ENCODE measurements at regions not wholly inside any gene's neighbourhood (a gene's known extent, or its start where the extent isn't known, plus 50 kb on each side); places are given as distances from the start of the nearest gene placed in this dataset.

DNA sequence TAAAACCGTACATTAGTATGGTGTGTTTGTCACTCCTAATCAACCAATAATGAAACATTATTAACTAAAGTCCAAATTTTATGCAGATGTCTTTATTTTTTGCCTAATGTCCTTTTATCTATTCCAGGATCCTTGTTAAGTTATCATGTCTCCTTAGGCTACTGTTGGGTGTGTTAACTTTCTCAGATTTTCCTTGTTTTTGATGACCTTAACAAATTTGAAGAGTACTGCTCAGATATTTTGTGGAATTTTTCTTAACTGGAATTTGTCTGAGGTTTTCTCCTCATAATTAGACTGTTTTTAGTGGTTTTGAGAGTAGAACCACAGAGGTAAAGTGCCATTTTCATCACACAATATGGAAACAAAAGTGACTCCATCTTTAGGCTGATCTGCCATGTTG is 406.3 kb downstream of the MEI4 start:
- ChIA-PET POLR2A (no interaction called here), CTCF (no interaction called here)
- Histone ChIP-seq H3K4me1 (ENCODE audit: control extremely low read depth in 1 of 4, control insufficient read depth in 4 of 4, insufficient read depth in 4 of 4, low read length in 3 of 4) (no peaks in the 10 kb centered on the region), H3K36me3 (ENCODE audit: control insufficient read depth in 4 of 4, insufficient read depth in 4 of 4, low read length in 3 of 4) (no peaks in the 10 kb centered on the region), H3K27me3 (replicated peaks in 2 of 5; ENCODE audit: control insufficient read depth in 4 of 5, insufficient read depth in 5 of 5, low read length in 4 of 5) (no peaks in the 10 kb centered on the region), H3K27ac (ENCODE audit: insufficient read depth in 1 of 2, low read depth in 1 of 2, low read length in 2 of 2, poor library complexity in 1 of 2, severe bottlenecking in 2 of 2) (no peak overlapping the region), H3K4me3 (ENCODE audit: control insufficient read depth in 1 of 7, extremely low read depth in 1 of 7, insufficient read depth in 4 of 7, low read depth in 2 of 7, low read length in 6 of 7) (no peak overlapping the region), H3K9me3 (ENCODE audit: control extremely low read depth in 1 of 5, control insufficient read depth in 4 of 5, insufficient read depth in 2 of 5, low read depth in 1 of 5, low read length in 4 of 5) (no peaks in the 10 kb centered on the region)
- no peak for DNase-seq
- no CpG with 5 or more reads among the region's 1 CpG for WGBS (ENCODE audit: insufficient coverage)

DNA sequence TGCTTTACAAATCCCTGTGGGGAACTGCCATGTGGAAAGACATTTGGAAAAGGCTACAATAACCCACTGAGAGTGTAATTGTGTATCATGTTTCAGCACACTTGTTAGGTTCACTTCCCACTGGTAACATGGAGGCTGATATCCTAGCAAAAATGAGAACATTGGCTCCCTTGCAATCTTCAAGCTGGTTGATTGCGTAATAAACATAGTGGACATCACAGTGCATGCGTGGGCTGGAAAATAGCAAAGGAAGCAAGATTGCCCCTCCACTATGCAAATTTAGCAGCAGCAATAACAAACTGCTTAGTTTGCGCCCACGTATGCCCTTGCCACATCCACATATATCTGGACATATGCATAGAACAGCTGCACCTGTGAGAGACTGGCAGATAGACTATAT is 410.2 kb downstream of the MEI4 start:
- Histone ChIP-seq H3K27ac (ENCODE audit: insufficient read depth in 1 of 2, low read depth in 1 of 2, low read length in 2 of 2, poor library complexity in 1 of 2, severe bottlenecking in 2 of 2) (no peak overlapping the region), H3K4me1 (ENCODE audit: control extremely low read depth in 1 of 4, control insufficient read depth in 4 of 4, insufficient read depth in 4 of 4, low read length in 3 of 4) (no peaks in the 10 kb centered on the region), H3K27me3 (replicated peaks in 2 of 5; ENCODE audit: control insufficient read depth in 4 of 5, insufficient read depth in 5 of 5, low read length in 4 of 5) (no peaks in the 10 kb centered on the region), H3K4me3 (ENCODE audit: control insufficient read depth in 1 of 7, extremely low read depth in 1 of 7, insufficient read depth in 4 of 7, low read depth in 2 of 7, low read length in 6 of 7) (no peak overlapping the region), H3K9me3 (ENCODE audit: control extremely low read depth in 1 of 5, control insufficient read depth in 4 of 5, insufficient read depth in 2 of 5, low read depth in 1 of 5, low read length in 4 of 5) (peaks cover 0 to 2% (median 0%) of the 10 kb centered on the region in 5 experiments), H3K36me3 (ENCODE audit: control insufficient read depth in 4 of 4, insufficient read depth in 4 of 4, low read length in 3 of 4) (no peaks in the 10 kb centered on the region)
- no peak for DNase-seq
- WGBS (ENCODE audit: insufficient coverage): 100% methylated on average over 4 of the region's 4 CpGs
- ChIA-PET CTCF (no interaction called here), POLR2A (no interaction called here)

DNA sequence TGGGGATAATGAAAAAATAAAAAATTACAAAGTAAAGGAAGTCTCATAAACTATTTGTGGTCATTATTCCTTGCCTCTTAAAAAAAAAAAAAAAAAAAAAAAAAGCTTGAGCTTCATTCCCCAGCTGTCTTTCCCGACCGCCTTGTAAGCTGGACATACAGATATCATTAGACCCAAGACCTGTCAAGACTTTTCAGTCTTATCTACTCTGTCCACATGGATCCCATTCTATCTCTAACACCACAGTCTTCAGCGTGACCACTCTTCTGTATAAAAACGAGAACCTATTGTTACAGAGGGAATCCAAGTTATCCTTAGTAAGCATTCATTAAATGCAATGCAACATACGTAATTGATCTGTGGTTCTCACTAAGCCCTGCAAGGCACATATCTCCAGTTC is 423.5 kb downstream of the MEI4 start:
- Histone ChIP-seq H3K9me3 (ENCODE audit: control extremely low read depth in 1 of 5, control insufficient read depth in 4 of 5, insufficient read depth in 2 of 5, low read depth in 1 of 5, low read length in 4 of 5) (no peaks in the 10 kb centered on the region), H3K36me3 (ENCODE audit: control insufficient read depth in 4 of 4, insufficient read depth in 4 of 4, low read length in 3 of 4) (no peaks in the 10 kb centered on the region), H3K27ac (ENCODE audit: insufficient read depth in 1 of 2, low read depth in 1 of 2, low read length in 2 of 2, poor library complexity in 1 of 2, severe bottlenecking in 2 of 2) (no peak overlapping the region), H3K4me1 (ENCODE audit: control extremely low read depth in 1 of 4, control insufficient read depth in 4 of 4, insufficient read depth in 4 of 4, low read length in 3 of 4) (no peaks in the 10 kb centered on the region), H3K27me3 (replicated peaks in 2 of 5; ENCODE audit: control insufficient read depth in 4 of 5, insufficient read depth in 5 of 5, low read length in 4 of 5) (no peaks in the 10 kb centered on the region), H3K4me3 (ENCODE audit: control insufficient read depth in 1 of 7, extremely low read depth in 1 of 7, insufficient read depth in 4 of 7, low read depth in 2 of 7, low read length in 6 of 7) (no peak overlapping the region)
- no peak for DNase-seq
- POLR2A ChIA-PET: no interaction called here
- WGBS (ENCODE audit: insufficient coverage): 90% methylated on average over 3 of the region's 5 CpGs
- CTCF ChIA-PET: no interaction called here

DNA sequence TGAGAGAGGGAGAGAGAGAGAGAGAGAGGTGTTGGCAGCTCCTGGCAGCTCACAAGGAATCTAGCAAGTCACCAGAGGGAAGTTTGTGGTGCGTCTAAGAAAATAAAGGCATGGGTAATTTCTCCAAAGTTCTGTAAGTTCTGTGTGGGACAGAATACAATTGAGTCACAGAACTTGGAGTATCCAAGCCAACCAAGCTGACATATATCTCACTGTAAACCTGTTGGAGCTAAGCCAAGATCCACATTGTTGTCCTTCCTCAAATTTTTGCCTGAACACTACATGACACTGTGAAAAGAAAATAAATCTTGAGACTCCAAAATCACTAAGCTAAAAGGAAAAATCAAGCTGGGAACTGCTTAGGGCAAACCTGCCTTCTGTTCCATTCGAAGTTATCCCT is 436.7 kb downstream of the MEI4 start:
- POLR2A ChIA-PET: no interaction called here
- H3K27ac ChIP-seq (ENCODE audit: insufficient read depth in 1 of 2, low read depth in 1 of 2, low read length in 2 of 2, poor library complexity in 1 of 2, severe bottlenecking in 2 of 2): no peak overlapping the region
- H3K4me1 ChIP-seq (ENCODE audit: control extremely low read depth in 1 of 4, control insufficient read depth in 4 of 4, insufficient read depth in 4 of 4, low read length in 3 of 4): no peaks in the 10 kb centered on the region
- no peak for DNase-seq
- no peak overlapping the region for H3K4me3 ChIP-seq (ENCODE audit: control insufficient read depth in 1 of 7, extremely low read depth in 1 of 7, insufficient read depth in 4 of 7, low read depth in 2 of 7, low read length in 6 of 7)
- H3K9me3 ChIP-seq (ENCODE audit: control extremely low read depth in 1 of 5, control insufficient read depth in 4 of 5, insufficient read depth in 2 of 5, low read depth in 1 of 5, low read length in 4 of 5): no peaks in the 10 kb centered on the region
- H3K27me3 ChIP-seq (replicated peaks in 2 of 5; ENCODE audit: control insufficient read depth in 4 of 5, insufficient read depth in 5 of 5, low read length in 4 of 5): no peaks in the 10 kb centered on the region
- 88% methylated on average over 2 of the region's 2 CpGs for WGBS (ENCODE audit: insufficient coverage)
- no peaks in the 10 kb centered on the region for H3K36me3 ChIP-seq (ENCODE audit: control insufficient read depth in 4 of 4, insufficient read depth in 4 of 4, low read length in 3 of 4)
- CTCF ChIA-PET: no interaction called here

DNA sequence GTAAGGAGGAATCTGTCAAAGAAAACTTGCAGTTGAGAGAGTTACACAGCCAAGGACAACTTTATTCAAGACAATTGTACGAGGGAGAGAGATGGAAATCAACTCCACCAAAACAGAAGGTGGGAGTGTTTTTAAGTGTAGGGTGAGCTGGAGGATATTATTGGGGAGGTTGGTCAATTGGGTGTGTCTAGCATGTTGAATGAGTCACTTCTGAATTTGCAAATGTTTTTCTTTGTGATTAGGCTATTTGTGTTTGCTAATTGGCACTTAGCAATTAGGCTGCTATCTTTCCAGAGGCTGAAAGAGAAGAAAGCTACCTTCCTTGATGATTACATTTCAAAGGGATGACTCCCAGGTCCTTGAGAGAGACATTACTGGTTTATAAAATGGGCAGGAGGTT is 441.1 kb downstream of the MEI4 start:
- H3K4me1 ChIP-seq (ENCODE audit: control extremely low read depth in 1 of 4, control insufficient read depth in 4 of 4, insufficient read depth in 4 of 4, low read length in 3 of 4): no peaks in the 10 kb centered on the region
- no peaks in the 10 kb centered on the region for H3K36me3 ChIP-seq (ENCODE audit: control insufficient read depth in 4 of 4, insufficient read depth in 4 of 4, low read length in 3 of 4)
- no peak overlapping the region for H3K4me3 ChIP-seq (ENCODE audit: control insufficient read depth in 1 of 7, extremely low read depth in 1 of 7, insufficient read depth in 4 of 7, low read depth in 2 of 7, low read length in 6 of 7)
- ChIA-PET POLR2A (no interaction called here), CTCF (no interaction called here)
- no peak overlapping the region for H3K27ac ChIP-seq (ENCODE audit: insufficient read depth in 1 of 2, low read depth in 1 of 2, low read length in 2 of 2, poor library complexity in 1 of 2, severe bottlenecking in 2 of 2)
- H3K9me3 ChIP-seq (ENCODE audit: control extremely low read depth in 1 of 5, control insufficient read depth in 4 of 5, insufficient read depth in 2 of 5, low read depth in 1 of 5, low read length in 4 of 5): no peaks in the 10 kb centered on the region
- WGBS (ENCODE audit: insufficient coverage): 43% methylated on average over 1 of the region's 1 CpG
- no peaks in the 10 kb centered on the region for H3K27me3 ChIP-seq (replicated peaks in 2 of 5; ENCODE audit: control insufficient read depth in 4 of 5, insufficient read depth in 5 of 5, low read length in 4 of 5)
- no peak for DNase-seq

DNA sequence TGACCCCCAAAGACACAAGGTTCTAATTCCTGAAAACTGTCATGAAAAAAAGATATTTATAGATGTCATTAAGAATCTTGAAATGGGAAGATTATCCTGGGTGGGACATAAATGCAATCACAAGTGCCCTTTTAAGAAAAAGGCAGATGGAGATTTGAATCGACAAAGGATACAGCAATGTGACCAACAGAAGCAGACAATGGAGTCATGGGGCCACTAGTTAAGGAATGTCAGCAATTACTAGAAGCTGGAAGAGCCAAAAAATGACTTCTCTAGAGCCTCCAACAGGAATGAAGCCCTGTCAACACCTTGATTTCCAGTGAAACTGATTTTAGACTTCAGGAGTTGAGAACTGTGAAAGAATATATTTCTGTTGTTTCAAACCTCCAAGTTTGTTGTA is 448.5 kb downstream of the MEI4 start:
- Histone ChIP-seq H3K4me1 (ENCODE audit: control extremely low read depth in 1 of 4, control insufficient read depth in 4 of 4, insufficient read depth in 4 of 4, low read length in 3 of 4) (no peaks in the 10 kb centered on the region), H3K9me3 (ENCODE audit: control extremely low read depth in 1 of 5, control insufficient read depth in 4 of 5, insufficient read depth in 2 of 5, low read depth in 1 of 5, low read length in 4 of 5) (no peaks in the 10 kb centered on the region), H3K4me3 (ENCODE audit: control insufficient read depth in 1 of 7, extremely low read depth in 1 of 7, insufficient read depth in 4 of 7, low read depth in 2 of 7, low read length in 6 of 7) (no peak overlapping the region), H3K27ac (ENCODE audit: insufficient read depth in 1 of 2, low read depth in 1 of 2, low read length in 2 of 2, poor library complexity in 1 of 2, severe bottlenecking in 2 of 2) (no peak overlapping the region), H3K36me3 (ENCODE audit: control insufficient read depth in 4 of 4, insufficient read depth in 4 of 4, low read length in 3 of 4) (no peaks in the 10 kb centered on the region), H3K27me3 (replicated peaks in 2 of 5; ENCODE audit: control insufficient read depth in 4 of 5, insufficient read depth in 5 of 5, low read length in 4 of 5) (no peaks in the 10 kb centered on the region)
- CTCF ChIA-PET: no interaction called here
- POLR2A ChIA-PET: no interaction called here
- WGBS (ENCODE audit: insufficient coverage): 100% methylated on average over 1 of the region's 1 CpG
- DNase-seq: no peak

DNA sequence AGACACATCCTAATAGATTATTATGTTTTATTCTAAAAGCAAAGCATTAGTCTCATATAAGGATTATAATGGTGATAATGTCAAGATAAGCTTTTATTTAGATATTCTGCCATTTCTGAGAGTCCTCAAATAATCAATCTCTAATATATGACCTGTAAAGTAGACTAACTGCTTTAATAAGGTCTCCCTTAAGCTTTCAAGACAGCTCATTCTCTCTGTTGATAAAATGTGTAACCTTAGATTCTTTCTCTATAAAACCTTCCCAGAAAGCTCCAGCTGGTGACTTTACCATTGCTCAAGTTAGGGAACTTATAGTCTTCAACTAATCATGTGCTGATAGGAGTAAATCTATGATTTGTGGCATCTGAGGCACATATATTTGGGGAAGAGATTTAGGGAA is 457.8 kb downstream of the MEI4 start:
- Histone ChIP-seq H3K4me1 (ENCODE audit: control extremely low read depth in 1 of 4, control insufficient read depth in 4 of 4, insufficient read depth in 4 of 4, low read length in 3 of 4) (no peaks in the 10 kb centered on the region), H3K4me3 (ENCODE audit: control insufficient read depth in 1 of 7, extremely low read depth in 1 of 7, insufficient read depth in 4 of 7, low read depth in 2 of 7, low read length in 6 of 7) (no peak overlapping the region), H3K27ac (ENCODE audit: insufficient read depth in 1 of 2, low read depth in 1 of 2, low read length in 2 of 2, poor library complexity in 1 of 2, severe bottlenecking in 2 of 2) (no peak overlapping the region), H3K9me3 (ENCODE audit: control extremely low read depth in 1 of 5, control insufficient read depth in 4 of 5, insufficient read depth in 2 of 5, low read depth in 1 of 5, low read length in 4 of 5) (no peaks in the 10 kb centered on the region), H3K36me3 (ENCODE audit: control insufficient read depth in 4 of 4, insufficient read depth in 4 of 4, low read length in 3 of 4) (no peaks in the 10 kb centered on the region), H3K27me3 (replicated peaks in 2 of 5; ENCODE audit: control insufficient read depth in 4 of 5, insufficient read depth in 5 of 5, low read length in 4 of 5) (no peaks in the 10 kb centered on the region)
- ChIA-PET CTCF (no interaction called here), POLR2A (no interaction called here)
- DNase-seq: no peak

DNA sequence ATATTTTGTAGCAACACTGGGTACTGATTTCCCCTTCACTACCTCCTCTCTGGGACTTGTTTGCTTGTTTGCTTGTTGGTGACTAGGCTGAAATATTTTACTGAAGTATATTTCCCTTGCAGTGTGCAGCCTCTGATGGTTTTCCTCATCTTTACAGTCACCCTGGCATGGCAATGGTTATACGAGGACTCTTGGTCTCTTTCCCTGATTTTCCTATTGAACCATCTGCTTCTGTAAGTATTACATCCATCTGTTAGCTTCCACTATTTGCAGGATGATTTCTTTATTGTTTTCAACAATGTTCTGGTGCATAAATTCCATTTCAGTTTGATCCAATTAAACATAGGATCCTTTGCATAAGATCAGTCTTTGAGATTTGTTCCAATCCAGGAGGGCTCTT is 465.1 kb downstream of the MEI4 start:
- POLR2A ChIA-PET: no interaction called here
- no peak overlapping the region for H3K27ac ChIP-seq (ENCODE audit: insufficient read depth in 1 of 2, low read depth in 1 of 2, low read length in 2 of 2, poor library complexity in 1 of 2, severe bottlenecking in 2 of 2)
- H3K36me3 ChIP-seq (ENCODE audit: control insufficient read depth in 4 of 4, insufficient read depth in 4 of 4, low read length in 3 of 4): no peaks in the 10 kb centered on the region
- CTCF ChIA-PET: no interaction called here
- H3K9me3 ChIP-seq (ENCODE audit: control extremely low read depth in 1 of 5, control insufficient read depth in 4 of 5, insufficient read depth in 2 of 5, low read depth in 1 of 5, low read length in 4 of 5): no peaks in the 10 kb centered on the region
- H3K4me1 ChIP-seq (ENCODE audit: control extremely low read depth in 1 of 4, control insufficient read depth in 4 of 4, insufficient read depth in 4 of 4, low read length in 3 of 4): no peaks in the 10 kb centered on the region
- H3K4me3 ChIP-seq (ENCODE audit: control insufficient read depth in 1 of 7, extremely low read depth in 1 of 7, insufficient read depth in 4 of 7, low read depth in 2 of 7, low read length in 6 of 7): no peak overlapping the region
- no peaks in the 10 kb centered on the region for H3K27me3 ChIP-seq (replicated peaks in 2 of 5; ENCODE audit: control insufficient read depth in 4 of 5, insufficient read depth in 5 of 5, low read length in 4 of 5)
- no peak for DNase-seq
- WGBS (ENCODE audit: insufficient coverage): 100% methylated on average over 1 of the region's 1 CpG

All from common myeloid progenitor, CD34-positive (primary cell).